Hepatocyte (in vitro differentiated cells): ENCODE measurements at regions not wholly inside any gene's neighbourhood (a gene's known extent, or its start where the extent isn't known, plus 50 kb on each side); places are given as distances from the start of the nearest gene placed in this dataset.

Source experiments
- CTCF ChIP-seq: fragments of 200-600 bp; sonication (generic); IDR thresholded peaks from 2 replicates; pipeline ENCODE4 v1.5.1; 2016; ENCODE audit warnings: antibody characterized with exemption, mild to moderate bottlenecking; ENCODE audit not compliant: poor library complexity
- EZH2 ChIP-seq: fragments of 200-600 bp; sonication (generic); IDR thresholded peaks from 2 replicates; pipeline ENCODE4 v1.6.1; 2016; ENCODE audit warnings: antibody characterized with exemption, mild to moderate bottlenecking, borderline replicate concordance
- EZH2phosphoT487 ChIP-seq: fragments of 200-600 bp; sonication (generic); IDR thresholded peaks from one replicate; pipeline ENCODE4 v1.6.1; 2018; ENCODE audit warnings: antibody characterized with exemption, mild to moderate bottlenecking, low read depth, moderate library complexity; ENCODE audit not compliant: unreplicated experiment, severe bottlenecking

GRCh38 chr16:35352431-35352830 is 1893.0 kb downstream of the TP53TG3F start:
- TF ChIP-seq CTCF (no peak), EZH2 (no peak), EZH2phosphoT487 (no peak)
